NCI-H1048 (cell line): ENCODE measurements at regions not wholly inside any gene's neighbourhood (a gene's known extent, or its start where the extent isn't known, plus 50 kb on each side); places are given as distances from the start of the nearest gene placed in this dataset.

Experiments
- DNase-seq: peaks from one replicate; lab custom pipeline; 2025; lab: John Stamatoyannopoulos, UW

- DNase-seq: no peak
These were observed 161.7 kb downstream of the OPA1 start for GRCh38 chr3:193754719-193755118.

GRCh38 chr3:193756536-193756935 lies 163.5 kb downstream of the OPA1 start:
- DNase-seq: no peak

GRCh38 chr3:193757457-193757856 lies 164.4 kb downstream of the OPA1 start:
- DNase-seq: no peak

DNA sequence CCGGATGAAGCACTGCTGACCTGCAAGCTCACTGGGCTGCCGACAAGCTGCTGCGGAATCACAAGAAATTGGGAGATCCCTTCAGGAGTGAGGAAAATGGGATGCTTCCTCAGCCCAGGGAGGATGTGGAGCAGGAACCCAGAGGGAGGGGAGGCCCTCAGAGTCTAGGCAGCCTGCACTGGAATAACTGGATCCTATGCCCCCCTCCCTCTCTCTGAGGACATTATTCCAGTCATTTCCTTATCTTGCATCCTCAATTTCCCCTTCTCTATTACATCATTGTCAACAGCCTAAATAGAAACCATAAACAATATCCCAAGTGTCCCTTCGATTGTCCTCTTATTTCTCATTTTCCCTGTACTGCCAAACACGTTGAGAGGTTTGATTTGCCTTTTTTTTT lies 169.0 kb downstream of the OPA1 start:
- DNase-seq: no peak

- no peak for DNase-seq
These were observed 169.6 kb downstream of the OPA1 start for GRCh38 chr3:193762657-193763056.

- no peak for DNase-seq
These were observed 172.0 kb downstream of the OPA1 start for GRCh38 chr3:193764959-193765358.

DNA sequence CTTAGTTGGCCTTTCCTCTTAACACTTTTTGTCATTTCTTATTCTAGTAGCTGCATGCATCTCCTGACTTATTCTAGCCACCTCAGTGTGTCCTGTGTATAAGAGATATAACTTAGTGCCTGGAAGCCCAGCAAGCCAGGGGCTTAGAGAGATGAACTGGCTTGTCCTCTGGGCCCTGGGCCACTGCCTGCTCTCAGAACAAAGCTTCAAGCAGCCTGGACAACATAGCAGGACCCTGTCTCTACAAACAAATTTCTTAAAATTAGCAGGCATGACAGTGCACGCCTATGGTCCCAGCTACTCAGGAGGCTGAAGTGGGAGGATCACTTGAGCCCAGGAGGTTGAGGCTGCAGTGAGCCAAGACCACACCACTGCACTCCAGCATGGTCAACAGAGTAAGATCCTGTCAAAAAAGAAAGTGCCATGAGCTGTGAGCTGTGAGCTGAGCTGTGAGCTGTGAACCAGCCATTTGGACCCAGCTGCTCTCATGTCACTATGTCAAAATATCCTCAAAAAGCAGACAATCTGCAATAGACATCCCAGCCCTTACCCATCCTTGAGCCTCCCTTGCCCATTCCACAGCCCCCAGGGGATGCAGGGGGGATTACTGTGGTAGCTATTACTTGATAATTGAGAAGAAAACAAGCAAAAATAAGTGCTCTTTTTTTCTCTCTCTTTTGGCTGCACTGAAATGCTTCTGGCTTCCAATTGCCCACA lies 174.5 kb downstream of the OPA1 start:
- no peak for DNase-seq

GRCh38 chr3:193768070-193768394 lies 175.0 kb downstream of the OPA1 start:
- no peak for DNase-seq

- DNase-seq: no peak
These were observed 176.4 kb downstream of the OPA1 start for GRCh38 chr3:193769437-193769836.

- no peak for DNase-seq
These were observed 178.1 kb downstream of the OPA1 start for GRCh38 chr3:193771011-193771652.

DNA sequence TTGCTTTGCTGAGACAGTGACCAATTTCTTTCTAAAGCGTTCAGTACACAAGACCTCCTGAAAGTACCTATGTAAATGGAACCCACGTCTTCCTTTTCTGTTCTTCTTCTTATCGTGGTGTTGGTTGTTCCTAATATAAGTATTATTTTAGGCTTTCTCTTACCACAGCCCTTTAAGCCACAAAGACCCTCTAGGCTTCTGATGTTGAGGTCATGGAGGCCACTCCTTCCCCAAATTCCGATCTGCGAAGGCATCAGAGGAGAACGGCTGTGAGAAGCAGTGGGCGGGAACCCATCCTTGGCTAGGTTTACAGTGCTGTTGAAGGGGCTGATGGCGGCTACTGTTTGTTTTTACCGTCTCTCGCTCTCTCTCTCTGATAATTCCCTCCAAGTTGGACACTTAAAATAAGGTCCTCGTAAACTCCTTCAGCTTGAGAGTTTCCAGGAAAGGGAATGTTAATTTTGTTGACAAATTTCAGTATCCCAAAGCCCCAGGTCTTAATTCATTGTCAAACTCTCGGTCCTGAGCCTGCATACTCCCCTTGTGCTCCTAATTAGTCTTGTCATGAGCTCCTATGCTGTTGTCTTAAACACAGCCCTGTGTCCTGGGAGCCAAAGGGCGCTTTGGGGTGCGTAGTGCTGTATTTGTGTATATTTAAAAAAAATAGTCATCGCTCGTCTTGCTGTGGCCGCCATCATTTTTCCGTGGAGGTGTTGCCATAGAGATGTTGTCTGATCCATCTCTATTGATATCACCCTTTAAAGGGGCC lies 178.8 kb downstream of the OPA1 start:
- DNase-seq: no peak

- DNase-seq: peak; percentile 11
These were observed 179.4 kb downstream of the OPA1 start for GRCh38 chr3:193772422-193772763.

GRCh38 chr3:193773266-193774220 lies 180.5 kb downstream of the OPA1 start:
- DNase-seq: no peak

DNA sequence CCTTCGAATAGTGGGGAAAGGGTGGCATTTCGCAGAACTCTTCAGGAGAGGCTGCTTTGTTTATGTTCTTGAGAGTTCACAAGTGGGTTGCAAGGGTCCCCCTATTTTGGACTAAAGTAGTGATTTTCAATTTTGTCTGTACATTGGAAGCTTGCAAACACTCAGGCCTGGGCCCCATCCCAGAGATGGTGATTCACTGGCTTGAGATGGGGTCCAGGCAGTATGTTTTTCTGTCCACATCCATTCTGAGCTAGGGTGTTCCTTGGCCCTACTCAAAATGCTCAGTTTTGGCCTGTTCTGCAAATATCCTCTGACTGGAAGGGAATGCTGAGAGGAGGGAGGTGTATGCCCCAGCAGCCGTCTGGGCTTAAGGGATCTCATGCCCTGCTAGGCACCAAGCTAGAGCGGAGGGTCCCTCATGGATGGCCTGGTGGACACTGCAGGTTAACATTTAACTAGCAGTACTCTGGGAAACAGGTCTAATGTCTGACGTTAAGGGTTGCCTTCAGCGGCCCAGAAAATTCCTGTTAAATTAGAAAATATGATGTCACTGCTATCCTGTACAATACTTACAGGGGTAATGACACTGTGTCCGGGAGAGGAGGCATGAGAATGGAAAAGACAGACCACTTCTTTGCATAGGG lies 181.4 kb downstream of the OPA1 start:
- DNase-seq: no peak

- no peak for DNase-seq
These were observed 181.9 kb downstream of the OPA1 start for GRCh38 chr3:193774916-193775285.

DNA sequence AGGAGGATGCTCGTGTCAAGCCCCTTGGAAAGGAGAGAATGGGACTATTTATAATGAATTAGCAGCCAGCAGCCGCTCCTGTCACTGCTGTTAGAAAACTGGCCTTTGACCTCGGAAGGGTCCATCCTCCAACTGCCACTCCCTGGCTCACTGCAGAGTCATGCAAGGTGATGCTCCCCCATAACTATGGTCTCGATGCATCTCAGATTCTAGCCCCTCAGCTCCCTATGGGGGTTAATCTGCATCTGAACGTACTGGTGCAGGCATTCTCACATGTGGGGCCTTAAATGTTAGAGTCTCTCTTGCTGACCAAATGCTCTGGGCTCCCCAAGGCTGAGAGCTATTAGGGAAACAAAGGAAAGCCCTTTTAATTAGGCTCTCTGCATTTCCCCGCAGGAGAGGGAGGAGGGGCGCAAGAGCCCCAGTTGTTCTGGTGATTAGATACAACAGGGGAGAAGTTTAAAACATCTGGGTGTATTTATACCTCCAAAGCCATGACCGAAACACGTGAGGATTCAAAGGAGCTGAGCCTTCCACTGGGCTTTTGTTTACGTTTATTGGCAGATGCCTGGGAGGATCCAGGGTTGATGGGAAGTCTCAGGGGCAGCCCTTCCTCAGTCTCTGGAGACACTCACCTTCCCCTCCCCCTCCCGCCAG lies 182.5 kb downstream of the OPA1 start:
- no peak for DNase-seq

- no peak for DNase-seq
These were observed 183.8 kb downstream of the OPA1 start for GRCh38 chr3:193776626-193777358.

DNA sequence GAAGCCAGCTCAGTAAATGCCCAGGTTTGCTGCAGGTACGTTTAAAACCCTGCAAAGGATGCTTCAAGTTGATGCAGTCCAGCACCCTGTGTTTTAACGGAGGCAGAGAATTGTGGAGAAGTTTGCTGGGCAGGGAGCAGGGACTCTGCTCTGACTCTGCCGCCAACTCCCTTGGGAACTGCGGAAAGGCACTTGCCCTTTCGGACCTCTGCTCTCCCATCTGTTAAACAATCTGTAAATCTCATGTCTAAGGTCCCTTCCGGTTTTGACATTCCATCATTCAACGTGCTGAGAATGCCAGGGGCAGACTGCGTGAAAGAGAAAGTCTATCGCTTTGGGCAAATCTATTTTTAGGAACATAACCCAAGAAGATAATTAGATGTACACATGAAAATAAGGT lies 184.5 kb downstream of the OPA1 start:
- DNase-seq: no peak

DNA sequence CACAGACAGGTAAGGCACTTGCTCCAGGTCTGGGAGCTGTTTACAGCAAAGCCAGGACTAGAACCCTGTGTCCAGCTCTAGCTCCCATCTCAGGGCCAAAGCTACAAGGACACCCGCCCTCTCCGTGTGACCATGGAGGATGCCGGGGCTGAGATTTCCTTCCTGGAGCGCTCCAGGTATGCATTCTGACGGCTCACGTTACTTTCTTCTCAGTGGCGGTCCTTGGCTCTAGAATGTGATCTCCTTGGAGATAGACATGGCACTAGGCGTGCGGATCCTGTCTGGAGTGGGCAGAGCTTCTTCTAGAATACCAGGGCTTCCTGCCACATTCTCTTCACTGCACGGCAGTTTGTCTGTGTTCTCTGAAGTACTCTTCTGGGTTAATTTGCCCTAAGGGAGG lies 185.7 kb downstream of the OPA1 start:
- DNase-seq: no peak

GRCh38 chr3:193779933-193780332 lies 186.9 kb downstream of the OPA1 start:
- DNase-seq: no peak

- no peak for DNase-seq
These were observed 187.4 kb downstream of the OPA1 start for GRCh38 chr3:193780397-193780796.
